IMR-90 (cell line): ENCODE measurements at regions not wholly inside any gene's neighbourhood (a gene's known extent, or its start where the extent isn't known, plus 50 kb on each side); places are given as distances from the start of the nearest gene placed in this dataset.

Experiments used
- ATAC-seq: fragments of 200-7000 bp; cut with Tn5 transposase; 2 replicates; pipeline ENCODE4 v1.9.1; 2020; ENCODE audit warnings: low read depth, mild to moderate bottlenecking, moderate library complexity
- BruUV-seq: library from RNA; stranded (reverse); fragments of 400-500 nt; replicated peaks from 2 replicates; lab custom pipeline; 2021; lab: Mats Ljungman, UMichigan
- CTCF ChIA-PET: fragments of 300-600 bp; formaldehyde crosslinking; extraction: SDS; loops from one replicate; lab custom pipeline; 2021; ENCODE audit warnings: antibody characterized with exemption; lab: Yijun Ruan, JAX
- POLR2A ChIA-PET: fragments of 300-600 bp; sonication (Branson Sonifier 250); formaldehyde crosslinking; loops from one replicate; lab custom pipeline; 2022; ENCODE audit warnings: antibody characterized with exemption; ENCODE audit not compliant: unreplicated experiment; lab: Charles Lee
- DNase-seq: peaks from one replicate; pipeline ENCODE4 v3.0.0; 2013
- H2AFZ ChIP-seq: replicated peaks from 2 replicates; pipeline ENCODE3; 2013; ENCODE audit warnings: low read length, mild to moderate bottlenecking; ENCODE audit not compliant: poor library complexity
- H2AK5ac ChIP-seq: 2 replicates; pipeline ENCODE4 v1.6.1; 2013; ENCODE audit warnings: low read depth, low read length, inconsistent platforms
- H2AK9ac ChIP-seq: replicated peaks from 2 replicates; pipeline ENCODE3; 2013; ENCODE audit warnings: mild to moderate bottlenecking, low read depth, low read length, moderate library complexity; ENCODE audit not compliant: poor library complexity
- H2BK120ac ChIP-seq: 2 replicates; pipeline ENCODE4 v1.6.1; 2013; ENCODE audit warnings: low read depth, low read length, inconsistent platforms
- H2BK15ac ChIP-seq: 3 replicates; pipeline ENCODE4 v1.6.1; 2013; ENCODE audit warnings: low read depth, low read length, inconsistent platforms
- H2BK20ac ChIP-seq: 2 replicates; pipeline ENCODE4 v1.6.1; 2013; ENCODE audit warnings: low read depth, mild to moderate bottlenecking, inconsistent platforms, low read length, moderate library complexity
- H2BK5ac ChIP-seq: 2 replicates; pipeline ENCODE4 v1.6.1; 2013; ENCODE audit warnings: mild to moderate bottlenecking, low read depth, low read length, inconsistent platforms; ENCODE audit not compliant: poor library complexity, severe bottlenecking
- H3K14ac ChIP-seq: replicated peaks from 2 replicates; pipeline ENCODE4 v1.6.1; 2013; ENCODE audit warnings: low read depth, low read length, inconsistent platforms
- H3K18ac ChIP-seq: 2 replicates; pipeline ENCODE4 v1.6.1; 2013; ENCODE audit warnings: low read depth, low read length, control low read depth
- H3K23ac ChIP-seq: 2 replicates; pipeline ENCODE4 v1.6.1; 2013; ENCODE audit warnings: low read depth, low read length, inconsistent platforms
- H3K27ac ChIP-seq: 2 replicates; pipeline ENCODE4 v1.5.1; 2013; ENCODE audit warnings: mild to moderate bottlenecking, control low read depth, low read length; ENCODE audit not compliant: insufficient read depth
- H3K27me3 ChIP-seq: 2 replicates; pipeline ENCODE4 v1.6.1; 2013; ENCODE audit warnings: low read length; ENCODE audit not compliant: control insufficient read depth, insufficient read depth
- H3K36me3 ChIP-seq: 2 replicates; pipeline ENCODE4 v1.6.1; 2013; ENCODE audit warnings: low read length, mixed read lengths; ENCODE audit not compliant: control insufficient read depth, insufficient read depth
- H3K4ac ChIP-seq: 2 replicates; pipeline ENCODE4 v1.6.1; 2013; ENCODE audit warnings: low read depth, low read length, inconsistent platforms
- H3K4me1 ChIP-seq: 2 replicates; pipeline ENCODE4 v1.6.1; 2013; ENCODE audit warnings: low read length, mixed read lengths; ENCODE audit not compliant: control insufficient read depth, insufficient read depth
- H3K4me2 ChIP-seq: 2 replicates; pipeline ENCODE4 v1.6.1; 2013; ENCODE audit warnings: low read depth, mild to moderate bottlenecking, control low read depth, low read length, moderate library complexity
- H3K4me3 ChIP-seq: 2 replicates; pipeline ENCODE4 v1.5.1; 2013; ENCODE audit warnings: low read depth, mild to moderate bottlenecking, control low read depth, low read length, moderate library complexity; ENCODE audit not compliant: insufficient read depth
- H3K56ac ChIP-seq: 2 replicates; pipeline ENCODE4 v1.6.1; 2013; ENCODE audit warnings: low read length, inconsistent platforms; ENCODE audit not compliant: insufficient read depth; ENCODE audit errors: extremely low read depth
- H3K79me1 ChIP-seq, 2 experiments: 2 replicates each; pipeline ENCODE4 v1.6.1; 2013; ENCODE audit warnings: low read length in 2 of 2, inconsistent platforms in 1 of 2, low read depth in 1 of 2
- H3K9ac ChIP-seq: 2 replicates; pipeline ENCODE4 v1.6.1; 2013; ENCODE audit warnings: low read depth, low read length, control low read depth
- H3K9me1 ChIP-seq: 2 replicates; pipeline ENCODE4 v1.6.1; 2013; ENCODE audit warnings: low read length, inconsistent platforms; ENCODE audit not compliant: insufficient read depth
- H3K9me3 ChIP-seq: 2 replicates; pipeline ENCODE4 v1.6.1; 2013; ENCODE audit warnings: low read length; ENCODE audit not compliant: control insufficient read depth, insufficient read depth
- H4K20me1 ChIP-seq: 2 replicates; pipeline ENCODE4 v1.6.1; 2013; ENCODE audit warnings: low read length, inconsistent platforms; ENCODE audit not compliant: insufficient read depth
- H4K5ac ChIP-seq: 2 replicates; pipeline ENCODE4 v1.6.1; 2013; ENCODE audit warnings: mild to moderate bottlenecking, low read depth, low read length, control low read depth
- H4K8ac ChIP-seq, 2 experiments: 2 replicates each; pipeline ENCODE4 v1.6.1; 2013; ENCODE audit warnings: low read depth in 2 of 2, low read length in 2 of 2, control low read depth in 1 of 2, inconsistent platforms in 1 of 2
- H4K91ac ChIP-seq: 2 replicates; pipeline ENCODE4 v1.6.1; 2013; ENCODE audit warnings: low read depth, low read length, inconsistent platforms; ENCODE audit not compliant: insufficient read depth
- BHLHE40 ChIP-seq: fragments of 150-350 bp; IDR thresholded peaks from 2 replicates; pipeline ENCODE4 v1.6.1; 2016; ENCODE audit warnings: mild to moderate bottlenecking, low read depth, low read length
- CEBPB ChIP-seq: IDR thresholded peaks from 2 replicates; pipeline ENCODE4 v1.6.1; 2012; ENCODE audit warnings: low read depth, low read length, improper control_type of control experiment
- FOS ChIP-seq: fragments of 150-350 bp; IDR thresholded peaks from 2 replicates; pipeline ENCODE4 v1.6.1; 2016; ENCODE audit warnings: low read depth, low read length
- MAFK ChIP-seq: IDR thresholded peaks from 2 replicates; pipeline ENCODE4 v1.6.1; 2012; ENCODE audit warnings: low read depth, low read length, improper control_type of control experiment
- MAZ ChIP-seq: IDR thresholded peaks from 2 replicates; pipeline ENCODE4 v1.6.1; 2012; ENCODE audit warnings: low read depth, mild to moderate bottlenecking, low read length, improper control_type of control experiment, moderate library complexity, borderline replicate concordance
- MXI1 ChIP-seq: IDR thresholded peaks from 2 replicates; pipeline ENCODE4 v1.6.1; 2012; ENCODE audit warnings: low read depth, mild to moderate bottlenecking, low read length, moderate library complexity, borderline replicate concordance
- NFE2L2 ChIP-seq: fragments of 150-350 bp; IDR thresholded peaks from 2 replicates; pipeline ENCODE4 v1.6.1; 2016; ENCODE audit warnings: low read depth, mild to moderate bottlenecking, low read length
- POLR2A ChIP-seq: IDR thresholded peaks from 2 replicates; pipeline ENCODE4 v1.6.1; 2012; ENCODE audit warnings: mild to moderate bottlenecking, low read depth, low read length
- RAD21 ChIP-seq: IDR thresholded peaks from 2 replicates; pipeline ENCODE4 v1.6.1; 2012; ENCODE audit warnings: low read length, improper control_type of control experiment
- WGBS, 2 experiments: methylation state at CpG; one replicate each; pipeline versions ENCODE4 v1.1.5 to v1.1.7; 2013; ENCODE audit warnings: missing lambda C conversion rate in 2 of 2; ENCODE audit not compliant: insufficient read length in 1 of 2; ENCODE audit errors: extremely low coverage in 2 of 2; 5-methylcytosine and 5-hydroxymethylcytosine counted together
- dilution Hi-C: fragments of 300-500 bp; cut with HindIII; formaldehyde crosslinking; loops from one replicate; pipeline ENCODE4 v1.14.3; 2018; ENCODE audit warnings: low sequenced_read_pairs; ENCODE audit not compliant: unreplicated experiment
- in situ Hi-C: fragments of 300-500 bp; cut with MboI; formaldehyde crosslinking; loops from 3 replicates; pipeline ENCODE4 v1.14.3; 2019; ENCODE audit warnings: low sequenced_read_pairs, inconsistent platforms, mixed read lengths
- intact Hi-C: fragments of 100-400 bp; cut with micrococcal nuclease; formaldehyde crosslinking; loops from 2 replicates; pipeline ENCODE4 v1.10.0; 2022
- TF ChIP-seq, protein P1 (sequence below): fragments of 150-350 bp; IDR thresholded peaks from 2 replicates; pipeline ENCODE4 v1.6.1; 2017; ENCODE audit warnings: mild to moderate bottlenecking, antibody characterized with exemption, low read length, low read depth
- TF ChIP-seq, protein P2 (sequence below): conservative IDR thresholded peaks from 2 replicates; pipeline ENCODE4 v1.5.1; 2012; ENCODE audit warnings: mild to moderate bottlenecking, low read depth, low read length, improper control_type of control experiment
- TF ChIP-seq, protein P3 (sequence below): fragments of 150-350 bp; IDR thresholded peaks from 2 replicates; pipeline ENCODE4 v1.6.1; 2016; ENCODE audit warnings: low read depth, mild to moderate bottlenecking, low read length, moderate library complexity, borderline replicate concordance

DNA sequence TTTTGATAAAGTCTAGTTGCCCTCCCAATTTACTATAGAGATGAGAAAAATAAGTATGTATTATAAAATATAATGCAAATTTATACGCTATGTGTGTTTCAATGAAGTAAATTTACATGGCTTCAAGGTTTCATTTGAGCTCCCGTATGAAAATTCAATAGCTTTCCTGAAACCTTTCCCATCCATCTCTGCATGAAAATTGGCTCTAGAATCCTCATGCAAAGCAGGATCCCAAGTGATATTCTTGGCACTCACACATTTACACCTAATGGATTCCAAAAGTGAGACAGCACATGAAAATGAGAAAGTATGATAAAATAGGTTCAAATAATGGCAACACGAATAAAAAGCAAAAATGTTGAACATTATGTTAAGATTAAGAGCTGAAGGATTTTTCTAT is 1595.8 kb upstream of the SEL1L start:
- Histone ChIP-seq H3K4me1 (no peaks in the 10 kb centered on the region), H4K91ac (no peak overlapping the region), H3K18ac (no peak overlapping the region), H2AK5ac (no peak overlapping the region), H2AK9ac (no peak overlapping the region), H3K14ac (no peak overlapping the region), H3K4ac (no peak overlapping the region), H2BK120ac (no peak overlapping the region), H3K27me3 (no peaks in the 10 kb centered on the region), H2BK15ac (no peak overlapping the region), H3K4me2 (no peak overlapping the region), H4K8ac (no peak overlapping the region), H3K9ac (no peak overlapping the region), H2AFZ (no peak overlapping the region), H3K27ac (no peak overlapping the region), H3K56ac (no peak overlapping the region), H3K23ac (no peak overlapping the region), H3K36me3 (no peaks in the 10 kb centered on the region), H3K79me1 (no peaks in the 10 kb centered on the region), H2BK20ac (no peak overlapping the region), H4K5ac (no peak overlapping the region), H4K20me1 (no peaks in the 10 kb centered on the region), H3K9me3 (no peaks in the 10 kb centered on the region), H3K4me3 (no peak overlapping the region), H2BK5ac (no peak overlapping the region), H3K9me1 (no peaks in the 10 kb centered on the region)
- CTCF ChIA-PET: no interaction called here
- ATAC-seq: no peak
- in situ Hi-C loops (no loop called here), dilution Hi-C loops (no loop called here), intact Hi-C loops (no loop called here)
- no CpG with 5 or more reads among the region's 3 CpGs for WGBS, 2 experiments
- BruUV-seq: no TSS peak
- no peak for TF ChIP-seq CEBPB
- TF ChIP-seq, protein P1, sequence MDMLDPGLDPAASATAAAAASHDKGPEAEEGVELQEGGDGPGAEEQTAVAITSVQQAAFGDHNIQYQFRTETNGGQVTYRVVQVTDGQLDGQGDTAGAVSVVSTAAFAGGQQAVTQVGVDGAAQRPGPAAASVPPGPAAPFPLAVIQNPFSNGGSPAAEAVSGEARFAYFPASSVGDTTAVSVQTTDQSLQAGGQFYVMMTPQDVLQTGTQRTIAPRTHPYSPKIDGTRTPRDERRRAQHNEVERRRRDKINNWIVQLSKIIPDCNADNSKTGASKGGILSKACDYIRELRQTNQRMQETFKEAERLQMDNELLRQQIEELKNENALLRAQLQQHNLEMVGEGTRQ: no peak
- TF ChIP-seq, protein P2, sequence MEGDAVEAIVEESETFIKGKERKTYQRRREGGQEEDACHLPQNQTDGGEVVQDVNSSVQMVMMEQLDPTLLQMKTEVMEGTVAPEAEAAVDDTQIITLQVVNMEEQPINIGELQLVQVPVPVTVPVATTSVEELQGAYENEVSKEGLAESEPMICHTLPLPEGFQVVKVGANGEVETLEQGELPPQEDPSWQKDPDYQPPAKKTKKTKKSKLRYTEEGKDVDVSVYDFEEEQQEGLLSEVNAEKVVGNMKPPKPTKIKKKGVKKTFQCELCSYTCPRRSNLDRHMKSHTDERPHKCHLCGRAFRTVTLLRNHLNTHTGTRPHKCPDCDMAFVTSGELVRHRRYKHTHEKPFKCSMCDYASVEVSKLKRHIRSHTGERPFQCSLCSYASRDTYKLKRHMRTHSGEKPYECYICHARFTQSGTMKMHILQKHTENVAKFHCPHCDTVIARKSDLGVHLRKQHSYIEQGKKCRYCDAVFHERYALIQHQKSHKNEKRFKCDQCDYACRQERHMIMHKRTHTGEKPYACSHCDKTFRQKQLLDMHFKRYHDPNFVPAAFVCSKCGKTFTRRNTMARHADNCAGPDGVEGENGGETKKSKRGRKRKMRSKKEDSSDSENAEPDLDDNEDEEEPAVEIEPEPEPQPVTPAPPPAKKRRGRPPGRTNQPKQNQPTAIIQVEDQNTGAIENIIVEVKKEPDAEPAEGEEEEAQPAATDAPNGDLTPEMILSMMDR: no peak
- TF ChIP-seq BHLHE40: no peak
- TF ChIP-seq, protein P3, sequence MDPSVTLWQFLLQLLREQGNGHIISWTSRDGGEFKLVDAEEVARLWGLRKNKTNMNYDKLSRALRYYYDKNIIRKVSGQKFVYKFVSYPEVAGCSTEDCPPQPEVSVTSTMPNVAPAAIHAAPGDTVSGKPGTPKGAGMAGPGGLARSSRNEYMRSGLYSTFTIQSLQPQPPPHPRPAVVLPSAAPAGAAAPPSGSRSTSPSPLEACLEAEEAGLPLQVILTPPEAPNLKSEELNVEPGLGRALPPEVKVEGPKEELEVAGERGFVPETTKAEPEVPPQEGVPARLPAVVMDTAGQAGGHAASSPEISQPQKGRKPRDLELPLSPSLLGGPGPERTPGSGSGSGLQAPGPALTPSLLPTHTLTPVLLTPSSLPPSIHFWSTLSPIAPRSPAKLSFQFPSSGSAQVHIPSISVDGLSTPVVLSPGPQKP: no peak
- no peak for TF ChIP-seq NFE2L2
- no peak for TF ChIP-seq RAD21
- TF ChIP-seq MAFK: no peak
- TF ChIP-seq POLR2A: no peak
- TF ChIP-seq MXI1: no peak
- TF ChIP-seq MAZ: no peak
- no peak for TF ChIP-seq FOS
- POLR2A ChIA-PET: no interaction called here
- no peak for DNase-seq
